Type B pancreatic cell (in vitro differentiated cells): ENCODE measurements at regions not wholly inside any gene's neighbourhood (a gene's known extent, or its start where the extent isn't known, plus 50 kb on each side); places are given as distances from the start of the nearest gene placed in this dataset.

Experiments
- DNase-seq: peaks from one replicate; pipeline ENCODE4 v3.0.0; 2021; ENCODE audit warnings: mixed read lengths; ENCODE audit not compliant: unreplicated experiment; ENCODE audit errors: extremely low spot score
- H3K27ac Mint-ChIP-seq: 2 replicates; pipeline ENCODE4 v1.8.0; 2021; ENCODE audit warnings: mild to moderate bottlenecking, mixed read lengths
- H3K27me3 Mint-ChIP-seq: 2 replicates; pipeline ENCODE4 v1.8.0; 2021; ENCODE audit warnings: mixed read lengths
- H3K36me3 Mint-ChIP-seq: 2 replicates; pipeline ENCODE4 v1.8.0; 2021; ENCODE audit warnings: mixed read lengths
- H3K4me1 Mint-ChIP-seq: one replicate; pipeline ENCODE4 v1.8.0; 2021; ENCODE audit warnings: mixed read lengths; ENCODE audit not compliant: unreplicated experiment
- H3K4me3 Mint-ChIP-seq: 2 replicates; pipeline ENCODE4 v1.8.0; 2021; ENCODE audit warnings: mild to moderate bottlenecking, mixed read lengths
- H3K9me3 Mint-ChIP-seq: 2 replicates; pipeline ENCODE4 v1.8.0; 2021; ENCODE audit warnings: mixed read lengths
- CTCF ChIP-seq: fragments of 200-600 bp; sonication (generic); conservative IDR thresholded peaks from 2 replicates; pipeline ENCODE4 v1.5.0; 2021; ENCODE audit warnings: antibody characterized with exemption, mild to moderate bottlenecking

- peaks cover 8% of the 10 kb centered on the region for H3K9me3 Mint-ChIP-seq
Observed at GRCh38 chr4:117326091-117326490, 240.7 kb upstream of the TRAM1L1 start.

GRCh38 chr4:117327491-117327890, 242.1 kb upstream of the TRAM1L1 start:
- H3K9me3 Mint-ChIP-seq, result peaks cover 8% of the 10 kb centered on the region
- H3K27ac Mint-ChIP-seq, result no peak overlapping the region
- no peak overlapping the region for H3K4me3 Mint-ChIP-seq
- no peaks in the 10 kb centered on the region for H3K36me3 Mint-ChIP-seq
- no peaks in the 10 kb centered on the region for H3K4me1 Mint-ChIP-seq
- no peak for DNase-seq
- H3K27me3 Mint-ChIP-seq, result no peaks in the 10 kb centered on the region
- TF ChIP-seq CTCF, result no peak

More at GRCh38 chr4:117326091-117326490, 240.7 kb upstream of the TRAM1L1 start:
- Mint-ChIP-seq H3K36me3 (no peaks in the 10 kb centered on the region), H3K4me1 (no peaks in the 10 kb centered on the region), H3K27ac (no peak overlapping the region), H3K4me3 (no peak overlapping the region), H3K27me3 (no peaks in the 10 kb centered on the region)
- DNase-seq, result no peak
- no peak for TF ChIP-seq CTCF

- Mint-ChIP-seq H3K4me3 (no peak overlapping the region), H3K27ac (no peak overlapping the region), H3K4me1 (no peaks in the 10 kb centered on the region), H3K27me3 (no peaks in the 10 kb centered on the region), H3K9me3 (peaks cover 8% of the 10 kb centered on the region), H3K36me3 (no peaks in the 10 kb centered on the region)
- no peak for TF ChIP-seq CTCF
- no peak for DNase-seq
Observed at GRCh38 chr4:117328333-117328732, 243.0 kb upstream of the TRAM1L1 start.

- no peaks in the 10 kb centered on the region for H3K4me1 Mint-ChIP-seq
- no peak for DNase-seq
- H3K4me3 Mint-ChIP-seq, result no peak overlapping the region
- no peaks in the 10 kb centered on the region for H3K9me3 Mint-ChIP-seq
- H3K27me3 Mint-ChIP-seq, result no peaks in the 10 kb centered on the region
- TF ChIP-seq CTCF, result no peak
- H3K36me3 Mint-ChIP-seq, result no peaks in the 10 kb centered on the region
- H3K27ac Mint-ChIP-seq, result no peak overlapping the region
Observed at GRCh38 chr4:117331817-117332216, 246.4 kb upstream of the TRAM1L1 start.

DNA sequence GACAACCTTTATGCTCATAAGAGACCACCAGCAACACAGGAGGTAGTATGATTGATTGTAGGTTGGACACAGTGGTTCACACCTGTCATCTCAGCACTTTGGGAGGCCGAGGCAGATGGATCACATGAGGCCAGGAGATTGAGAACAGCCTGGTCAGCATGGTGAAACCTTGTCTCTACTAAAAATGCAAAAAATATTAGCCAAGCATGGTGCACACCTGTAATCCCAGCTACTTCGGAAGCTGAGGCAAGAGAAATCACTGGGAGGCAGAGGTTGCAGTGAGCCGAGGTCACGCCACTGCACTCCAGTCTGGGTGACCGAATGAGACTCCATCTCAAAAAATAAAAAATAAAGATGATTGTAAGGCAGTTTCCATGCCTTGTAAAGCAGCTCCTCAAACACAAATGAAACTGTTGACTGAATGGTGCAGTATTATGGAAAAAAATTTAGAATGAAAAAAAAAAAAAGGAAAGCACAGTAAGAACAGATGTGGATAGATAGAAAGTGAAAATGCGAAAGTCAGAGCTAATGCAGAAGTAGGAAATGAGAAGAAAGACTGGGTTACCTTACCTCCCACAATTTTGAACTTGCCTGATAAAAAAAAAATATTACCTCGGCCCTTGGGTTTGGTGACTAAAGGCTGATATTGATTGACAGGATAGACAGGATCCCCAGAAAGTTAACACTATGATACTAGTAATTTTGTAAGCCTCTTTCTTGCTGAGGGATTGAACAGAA, 249.2 kb upstream of the TRAM1L1 start:
- Mint-ChIP-seq H3K9me3 (no peaks in the 10 kb centered on the region), H3K36me3 (no peaks in the 10 kb centered on the region), H3K27ac (no peak overlapping the region), H3K4me3 (no peak overlapping the region), H3K4me1 (no peaks in the 10 kb centered on the region), H3K27me3 (no peaks in the 10 kb centered on the region)
- no peak for DNase-seq
- no peak for TF ChIP-seq CTCF
